CD4-positive, alpha-beta T cell treated with Interleukin-21 for 1 hour (primary cell): ENCODE measurements at regions not wholly inside any gene's neighbourhood (a gene's known extent, or its start where the extent isn't known, plus 50 kb on each side); places are given as distances from the start of the nearest gene placed in this dataset.
"Not testable (repeated sequence)": the region's sequence is repeated elsewhere in the genome, so short reads cannot be mapped to it uniquely, and the experiment has no call there.

Experiments
- DNase-seq: peaks from one replicate; pipeline ENCODE4 v3.0.0-alpha.2; 2020

DNA sequence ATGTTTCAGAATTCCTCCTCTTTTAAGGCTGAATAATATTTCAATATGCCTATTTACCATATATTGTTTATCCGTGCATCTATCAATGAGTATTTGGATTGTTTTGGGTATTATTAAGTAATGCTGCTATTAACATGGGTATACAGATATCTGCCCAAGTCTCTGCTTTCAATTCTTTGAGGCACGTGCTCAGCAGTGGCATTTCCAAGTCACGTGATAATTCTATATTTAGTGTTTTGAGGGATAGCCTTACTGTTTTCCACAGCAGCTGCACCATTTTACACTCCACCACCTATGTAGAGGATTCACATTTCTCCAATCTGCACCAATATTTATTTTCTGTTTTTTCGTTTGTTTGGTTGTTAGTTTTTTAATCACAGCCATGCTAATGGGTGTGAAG is 636.8 kb upstream of the ANKRD30A start:
- no peak for DNase-seq

DNA sequence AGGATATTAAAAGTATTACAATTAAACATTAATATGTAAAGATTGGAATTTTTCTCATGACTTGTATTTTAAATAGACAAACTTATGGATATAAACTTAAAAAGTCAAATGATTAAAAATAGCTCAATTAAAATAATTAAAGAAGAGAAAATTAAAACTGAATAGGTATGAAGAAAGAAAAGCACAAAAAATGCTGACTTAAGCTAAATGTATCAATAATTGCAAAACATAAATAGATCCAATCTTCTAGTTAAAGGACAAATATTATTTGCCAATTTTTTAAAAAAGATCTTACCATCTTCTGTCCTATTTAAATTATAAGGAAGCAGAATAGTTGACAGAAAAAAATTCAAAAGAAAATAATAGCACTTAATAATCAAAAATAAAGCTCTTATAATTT is 646.3 kb upstream of the ANKRD30A start:
- no peak for DNase-seq

DNA sequence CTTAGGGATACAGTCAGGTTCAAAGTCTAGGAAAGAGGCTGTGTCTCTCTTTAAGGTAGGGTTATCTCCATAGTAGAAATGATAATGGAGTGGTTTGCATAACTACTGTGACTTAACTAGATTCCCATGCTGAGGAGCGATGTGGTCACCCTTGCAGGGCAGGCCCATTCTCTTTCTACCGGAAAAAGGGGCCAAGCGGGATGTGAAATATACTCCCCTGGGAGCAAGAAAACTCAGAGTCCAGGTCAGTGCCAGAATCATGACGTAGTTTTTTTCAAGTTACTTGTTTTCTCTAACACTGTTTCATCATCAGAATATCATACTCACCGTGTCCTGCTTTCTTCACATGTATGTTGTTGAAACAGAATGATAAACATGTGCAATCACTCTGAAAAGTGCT is 649.0 kb upstream of the ANKRD30A start:
- DNase-seq = no peak

DNA sequence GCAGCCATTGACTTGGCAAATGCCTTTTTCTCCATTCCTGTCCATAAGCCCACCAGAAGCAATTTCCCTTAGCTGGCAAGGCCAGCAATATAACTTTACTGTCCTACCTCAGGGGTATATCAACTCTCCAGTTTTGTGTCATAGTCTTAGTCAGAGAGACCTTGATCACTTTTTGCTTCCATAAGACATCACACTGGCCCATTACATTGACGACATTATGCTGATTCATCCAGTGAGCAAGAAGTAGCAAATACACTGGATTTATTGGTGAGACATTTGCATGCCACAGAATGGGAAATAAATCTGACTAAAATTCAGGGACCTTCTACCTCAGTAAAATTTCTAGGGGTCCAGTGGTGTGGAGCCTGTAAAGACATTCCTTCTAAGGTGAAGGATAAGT is 649.7 kb upstream of the ANKRD30A start:
- DNase-seq = no peak

DNA sequence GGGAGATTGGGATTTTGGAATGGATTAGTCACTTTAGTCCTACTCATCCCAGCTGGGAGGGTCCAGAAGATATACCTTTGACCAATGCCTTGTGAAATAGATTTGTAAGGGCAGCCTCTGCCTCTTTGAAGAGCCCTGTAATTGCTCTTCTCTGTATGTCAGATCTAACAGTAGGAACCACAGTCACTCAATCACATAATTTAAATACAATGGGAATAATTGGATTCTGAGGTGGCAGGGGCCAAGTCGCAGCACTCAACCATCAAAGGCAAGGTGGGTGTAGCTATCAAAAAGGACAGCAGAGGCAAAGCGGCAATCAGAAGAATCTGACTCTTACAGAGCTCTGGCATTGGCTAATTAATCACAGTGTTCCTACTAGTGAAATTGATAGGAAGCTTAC is 650.9 kb upstream of the ANKRD30A start:
- no peak for DNase-seq

DNA sequence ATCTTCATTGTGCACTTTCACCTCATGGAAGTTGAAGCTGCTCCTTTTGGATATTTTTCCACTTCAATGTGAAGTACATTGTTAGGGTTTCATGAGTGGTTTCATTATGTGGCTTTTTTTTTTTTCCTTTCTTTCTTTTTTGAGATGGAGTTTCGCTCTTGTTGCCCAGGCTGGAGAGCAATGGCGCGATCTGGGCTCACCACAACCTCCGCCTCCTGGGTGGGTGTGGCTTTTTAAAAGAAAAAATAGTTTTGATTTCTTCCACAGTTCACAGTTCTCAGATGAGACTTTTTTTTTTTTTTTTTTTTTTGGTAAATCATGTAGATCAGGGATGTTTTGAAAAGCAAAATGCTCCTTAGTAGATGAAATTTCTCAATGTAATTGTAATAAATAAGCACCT is 652.3 kb upstream of the ANKRD30A start:
- DNase-seq = no peak

DNA sequence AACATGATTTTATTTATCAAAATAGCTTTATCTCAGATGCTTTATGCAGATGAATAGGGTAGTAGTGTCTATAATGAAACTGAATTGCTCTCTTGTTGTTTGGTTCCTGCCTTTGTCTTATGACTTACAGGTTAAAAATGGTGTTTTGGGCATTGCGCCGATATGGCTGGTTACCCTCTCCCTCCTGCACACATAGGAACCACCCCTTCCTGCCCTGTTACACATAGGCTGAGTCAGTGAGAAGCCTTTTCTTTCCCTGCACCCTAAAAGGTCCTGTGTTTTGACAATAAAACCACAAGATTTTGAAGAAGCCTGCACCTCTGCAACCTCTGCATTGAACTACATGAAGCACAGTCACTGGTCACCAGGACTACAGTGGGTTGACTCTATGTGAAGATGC is 655.8 kb upstream of the ANKRD30A start:
- DNase-seq = no peak

DNA sequence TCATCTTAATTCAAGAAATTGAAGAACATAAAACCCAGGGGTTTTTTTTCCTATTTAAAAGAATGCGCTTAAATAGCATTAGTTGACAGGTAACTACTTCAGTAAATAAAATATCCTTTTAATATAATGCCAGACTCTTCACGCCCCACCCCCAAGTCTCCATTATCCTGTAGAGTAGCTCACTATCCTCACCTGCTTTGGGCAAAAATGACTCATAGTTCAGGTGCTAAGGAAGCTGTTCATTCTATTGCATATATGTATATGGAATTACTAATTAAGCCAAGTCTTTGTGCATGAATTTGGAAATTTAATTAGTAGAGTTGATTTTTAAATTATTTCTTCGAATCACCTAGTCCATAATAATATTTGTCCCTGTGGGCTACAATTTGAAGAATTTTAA is 656.8 kb upstream of the ANKRD30A start:
- DNase-seq = no peak

DNA sequence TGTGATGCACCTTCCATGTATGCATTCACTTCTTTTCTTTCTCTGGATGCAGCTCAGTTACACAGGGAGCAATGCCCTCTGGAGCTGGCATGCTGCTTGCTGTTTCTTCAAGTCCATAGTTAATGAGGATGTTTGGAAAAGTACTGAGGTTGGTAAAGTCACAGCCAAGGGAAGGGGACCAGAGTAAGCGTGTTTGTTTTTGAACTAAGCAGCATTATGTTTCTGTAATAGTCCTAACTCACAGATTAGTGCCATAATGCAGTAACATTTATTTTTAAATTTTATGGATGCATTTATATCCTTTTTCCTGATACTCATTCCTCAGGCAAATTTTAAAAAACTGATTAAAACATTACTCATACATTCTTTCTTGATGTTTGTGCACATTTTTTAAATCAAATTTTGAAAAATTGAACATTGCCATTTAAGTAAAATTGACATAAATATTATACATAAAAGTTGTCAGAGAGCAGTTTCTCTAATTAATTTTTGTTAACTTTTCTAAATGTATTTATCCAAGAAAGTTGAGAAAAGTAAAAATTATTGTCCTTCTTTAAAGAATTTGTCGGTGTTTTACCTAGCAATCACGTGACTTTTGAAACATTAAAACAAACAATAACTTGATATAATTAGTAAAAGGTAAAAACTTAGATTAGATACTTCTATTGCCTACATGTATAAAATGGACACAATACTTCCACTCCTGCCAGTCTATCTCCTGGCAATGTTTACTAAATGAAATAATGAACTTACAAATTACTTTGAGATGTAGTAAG is 659.6 kb upstream of the ANKRD30A start:
- DNase-seq = no peak

DNA sequence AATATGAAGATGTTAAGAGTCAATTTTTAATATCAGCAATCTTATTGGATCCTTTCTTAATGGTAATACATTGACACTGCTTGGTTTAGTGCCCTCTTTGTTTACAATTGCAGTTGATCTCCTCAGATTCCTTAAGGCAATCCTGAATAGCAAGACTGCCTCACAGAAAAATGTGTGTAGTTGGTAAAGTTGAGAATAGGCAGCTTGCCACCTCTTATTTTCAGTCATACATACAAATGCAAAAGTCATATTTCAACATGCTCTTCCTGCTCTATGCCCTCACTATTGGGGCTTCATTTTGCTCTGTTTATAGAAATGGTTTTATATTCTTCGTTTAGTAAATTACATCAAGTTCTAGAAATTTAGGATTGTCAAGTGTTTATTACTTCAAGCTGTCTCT is 661.1 kb upstream of the ANKRD30A start:
- DNase-seq = no peak

DNA sequence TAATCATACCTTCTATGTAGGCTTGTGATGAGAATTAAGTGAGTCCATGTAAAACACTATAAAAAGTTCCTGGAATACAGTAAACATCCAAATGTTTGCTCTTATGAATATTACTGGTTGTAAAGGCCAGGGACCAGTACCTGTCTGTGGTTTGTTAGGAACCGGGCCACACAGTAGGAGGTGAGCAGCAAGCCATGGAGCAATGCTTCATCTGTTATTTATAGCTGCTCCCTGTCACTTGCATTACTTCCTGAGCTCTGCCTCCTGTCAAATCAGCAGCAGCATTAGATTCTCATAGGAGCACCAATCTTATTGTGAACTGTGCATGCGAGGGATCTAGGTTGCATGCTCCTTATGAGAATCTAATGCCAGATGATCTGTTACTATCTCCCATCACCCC is 662.0 kb upstream of the ANKRD30A start:
- no peak for DNase-seq

DNA sequence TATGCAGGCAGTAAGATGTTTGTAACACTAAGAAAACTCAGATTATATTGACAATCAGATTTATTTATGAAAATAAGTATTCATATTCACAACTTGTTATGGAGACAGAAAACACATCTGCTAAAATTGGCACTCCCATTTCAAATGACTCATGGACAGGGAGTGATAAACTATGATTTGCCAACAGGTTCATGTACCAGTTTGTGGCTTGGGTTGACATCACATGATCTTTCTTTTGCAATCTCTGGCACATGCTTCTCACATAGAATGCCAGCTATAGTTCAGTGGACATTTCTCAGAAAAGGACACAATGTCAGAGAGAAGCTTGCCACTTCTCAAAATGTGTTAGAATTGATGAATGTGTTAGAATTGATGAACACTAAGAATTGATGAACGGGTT is 663.2 kb upstream of the ANKRD30A start:
- no peak for DNase-seq

DNA sequence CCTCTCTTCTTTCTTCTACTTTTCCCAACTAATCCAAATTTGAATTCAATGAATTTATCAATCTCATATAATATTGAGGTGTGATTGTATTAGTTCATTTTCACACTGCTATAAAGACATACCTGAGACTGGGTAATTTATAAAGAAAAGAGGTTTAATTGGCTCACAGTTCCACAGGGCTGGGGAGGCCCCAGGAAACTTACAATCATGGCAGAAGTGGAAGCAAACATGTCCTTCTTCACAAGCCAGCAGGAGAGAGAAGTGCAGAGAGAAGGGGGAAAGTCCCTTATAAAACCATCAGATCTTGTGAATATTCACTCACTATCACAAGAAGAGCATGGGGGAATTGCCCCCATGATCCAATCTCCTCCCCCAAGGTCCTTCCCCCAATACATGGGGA is 667.0 kb upstream of the ANKRD30A start:
- DNase-seq = not testable (repeated sequence)

DNA sequence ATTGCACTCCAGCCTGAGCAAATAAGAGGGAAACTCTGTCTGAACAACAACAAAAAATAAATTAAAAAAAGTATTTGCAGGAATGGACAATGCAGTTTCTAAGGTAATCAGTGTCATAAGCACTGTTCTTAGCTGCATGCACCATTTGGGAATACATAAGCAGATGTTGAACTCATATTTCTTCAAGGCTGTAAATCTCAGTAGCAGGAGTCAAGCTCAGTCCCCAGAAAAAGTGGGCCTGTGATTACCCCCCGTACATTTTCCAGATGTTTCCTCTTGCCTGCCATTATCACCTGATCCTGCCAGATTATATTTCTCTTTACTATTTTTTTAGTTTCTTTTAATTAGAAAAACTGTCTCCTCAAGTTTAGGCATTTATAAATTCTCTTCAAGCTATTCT is 667.6 kb upstream of the ANKRD30A start:
- no peak for DNase-seq

DNA sequence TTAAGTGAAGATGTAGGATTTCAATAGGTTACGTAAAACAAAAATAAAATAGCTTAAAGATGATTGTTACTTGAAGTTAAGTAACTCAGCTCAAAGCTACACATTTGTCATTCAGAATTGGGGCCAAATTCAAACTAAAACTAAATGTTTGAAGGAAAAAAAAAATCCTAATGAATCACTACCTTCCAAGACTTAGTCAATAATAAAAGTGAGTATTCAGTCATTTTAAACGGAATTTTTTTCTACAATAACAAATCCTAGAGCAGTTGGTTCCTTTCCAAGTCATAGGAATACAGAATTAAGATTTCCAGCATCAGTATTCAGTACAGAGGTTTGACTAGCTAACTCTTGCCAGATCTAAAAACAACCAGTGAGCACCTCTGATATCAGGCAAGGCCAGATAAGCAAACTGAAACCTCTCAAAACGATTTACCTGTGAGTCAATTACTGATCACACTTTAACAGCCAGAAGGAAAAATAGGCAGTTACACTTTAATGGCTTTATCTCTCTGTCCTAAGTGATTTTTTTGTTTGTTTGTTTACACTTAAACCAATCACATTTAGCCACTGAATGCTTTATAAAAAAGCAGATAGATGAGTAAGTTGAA is 669.8 kb upstream of the ANKRD30A start:
- DNase-seq = no peak

DNA sequence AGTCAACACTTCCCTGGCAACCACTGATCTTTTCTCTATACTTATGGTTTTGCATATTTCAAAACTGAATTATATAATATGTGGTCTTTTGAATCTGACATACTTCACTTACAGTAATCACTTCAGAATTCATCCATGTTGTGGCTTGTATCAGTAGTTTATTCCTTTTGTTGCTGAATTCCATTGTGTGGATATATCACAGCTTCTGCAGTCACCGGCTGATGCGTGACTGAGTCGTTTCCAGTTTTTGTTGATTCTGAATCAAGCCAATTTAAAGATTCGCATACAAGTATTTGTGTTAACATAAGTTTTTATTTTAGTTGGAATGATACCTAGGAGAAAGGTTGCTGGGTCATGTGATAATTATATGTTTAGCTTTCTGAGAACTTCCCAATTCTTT is 672.5 kb upstream of the ANKRD30A start:
- no peak for DNase-seq

DNA sequence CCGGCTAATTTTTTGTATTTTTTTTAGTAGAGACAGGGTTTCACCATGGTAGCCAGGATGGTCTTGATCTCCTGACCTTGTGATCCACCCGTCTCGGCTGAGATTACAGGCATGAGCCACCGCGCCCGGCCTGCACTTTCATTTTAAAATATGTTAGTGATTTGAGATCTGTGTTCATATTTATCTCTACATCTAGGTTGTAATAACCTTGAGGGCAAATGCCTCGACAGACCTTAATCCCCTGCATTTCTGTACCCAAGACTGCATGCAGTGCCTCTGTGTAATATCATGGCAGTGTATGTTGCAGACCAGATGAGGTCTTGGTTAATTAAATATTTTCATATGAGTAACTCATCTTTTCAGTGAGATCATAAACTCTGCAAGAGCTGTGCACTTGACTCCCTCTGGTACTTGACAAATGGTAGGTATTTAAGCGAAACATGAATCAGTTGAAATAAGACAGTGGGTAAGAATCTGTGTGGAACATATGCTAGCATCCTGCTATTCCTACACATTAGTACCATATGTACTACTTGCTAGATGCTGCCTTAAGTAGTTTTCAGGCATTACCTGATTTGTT is 673.9 kb upstream of the ANKRD30A start:
- no peak for DNase-seq

DNA sequence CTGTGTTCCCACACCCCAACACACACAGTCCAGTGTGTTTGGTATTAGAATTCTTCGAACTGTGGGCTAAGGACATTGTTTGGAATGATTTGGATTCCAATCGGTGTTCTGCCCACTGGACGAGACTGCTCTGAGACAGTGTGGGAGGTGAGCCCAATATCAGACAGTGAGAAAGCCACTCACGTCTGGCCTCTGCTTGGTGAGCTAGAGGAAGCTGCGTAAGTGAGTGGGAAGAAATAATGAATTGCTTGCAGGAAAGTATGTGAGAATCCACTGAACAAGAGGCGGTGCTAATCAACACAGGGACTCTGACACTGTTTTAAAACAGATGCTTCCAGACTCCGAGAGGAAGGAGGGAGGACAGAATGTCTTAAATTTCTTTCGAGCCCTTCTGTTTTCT is 675.0 kb upstream of the ANKRD30A start:
- no peak for DNase-seq

DNA sequence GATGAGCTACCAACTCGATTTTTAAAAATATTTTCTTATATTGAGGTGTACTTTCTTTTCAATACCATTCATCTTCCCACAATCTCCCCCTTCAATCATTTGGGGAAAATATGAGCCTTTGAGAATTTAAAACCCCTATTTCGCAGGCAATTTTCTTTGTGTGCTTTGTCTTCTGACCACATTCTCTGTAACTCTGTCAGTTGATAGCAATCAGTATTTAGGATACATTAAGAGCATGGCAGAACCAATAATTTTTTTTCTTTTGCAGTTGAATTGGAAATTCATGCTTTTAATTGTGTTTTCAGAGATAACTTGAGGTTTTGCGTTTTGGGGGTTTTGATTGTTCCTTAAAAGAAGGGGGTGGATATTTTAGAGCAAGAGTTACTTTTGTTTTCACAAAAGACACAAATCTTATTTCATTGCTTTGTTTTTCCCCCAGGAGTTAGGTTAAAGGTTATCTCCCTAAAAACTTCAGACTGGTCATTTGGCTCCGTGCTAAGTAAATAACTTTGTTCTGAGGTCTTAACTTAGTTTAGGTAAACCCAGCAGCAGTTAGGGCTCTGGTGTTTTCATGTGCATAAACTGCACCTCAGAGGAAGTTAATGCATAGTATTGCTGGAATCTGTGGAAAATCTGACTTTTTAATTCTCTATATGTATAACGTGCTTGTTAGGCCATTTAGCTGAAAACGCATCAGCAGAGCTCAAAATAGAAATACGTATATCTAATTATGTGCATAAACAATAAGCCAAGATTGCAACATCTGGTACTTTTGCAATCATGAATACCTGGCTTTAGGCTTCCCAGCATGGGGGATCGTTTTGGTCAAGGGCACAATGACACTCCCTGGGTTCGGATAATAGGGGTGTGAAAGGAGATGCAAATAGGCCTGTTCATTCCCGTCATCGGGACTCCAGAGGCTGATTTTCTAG is 676.4 kb upstream of the ANKRD30A start:
- no peak for DNase-seq

DNA sequence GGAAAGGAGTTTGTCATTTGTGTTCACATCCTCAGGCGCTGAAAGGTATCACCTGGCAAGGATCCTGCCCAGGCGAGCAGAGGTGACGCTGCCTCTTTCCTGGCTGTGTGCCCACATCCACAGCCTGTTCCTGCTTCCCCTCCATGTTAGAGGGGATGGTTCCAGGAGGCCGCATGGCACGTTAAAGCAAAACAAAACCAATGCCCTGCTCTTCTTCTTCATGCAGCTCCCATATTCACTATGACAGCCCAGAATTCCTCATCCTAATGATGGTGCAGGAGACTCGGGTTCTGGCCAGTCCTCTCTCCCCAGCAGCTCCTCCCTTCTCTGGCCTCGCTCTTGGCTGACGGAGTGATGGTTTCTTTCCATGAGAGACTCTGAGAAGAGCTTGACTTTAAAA is 678.5 kb upstream of the ANKRD30A start:
- DNase-seq = no peak

DNA sequence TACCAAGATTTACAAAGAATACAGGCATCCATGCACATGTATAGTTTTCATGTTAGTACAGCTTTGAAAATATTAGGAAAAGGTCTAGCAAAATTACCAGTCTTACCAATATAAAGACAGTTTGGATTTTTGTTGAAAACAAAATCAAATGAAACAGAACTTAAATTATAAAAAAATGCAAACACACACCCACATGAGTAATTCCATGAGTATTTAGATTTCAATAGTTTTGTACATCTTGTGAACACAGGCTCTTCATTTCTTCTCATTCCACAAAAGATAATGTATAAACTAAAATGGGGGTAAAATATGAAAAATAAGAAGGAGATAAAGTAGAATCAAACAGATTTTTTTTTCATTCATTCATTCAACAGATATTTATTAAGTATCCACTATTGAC is 682.2 kb upstream of the ANKRD30A start:
- DNase-seq = no peak

DNA sequence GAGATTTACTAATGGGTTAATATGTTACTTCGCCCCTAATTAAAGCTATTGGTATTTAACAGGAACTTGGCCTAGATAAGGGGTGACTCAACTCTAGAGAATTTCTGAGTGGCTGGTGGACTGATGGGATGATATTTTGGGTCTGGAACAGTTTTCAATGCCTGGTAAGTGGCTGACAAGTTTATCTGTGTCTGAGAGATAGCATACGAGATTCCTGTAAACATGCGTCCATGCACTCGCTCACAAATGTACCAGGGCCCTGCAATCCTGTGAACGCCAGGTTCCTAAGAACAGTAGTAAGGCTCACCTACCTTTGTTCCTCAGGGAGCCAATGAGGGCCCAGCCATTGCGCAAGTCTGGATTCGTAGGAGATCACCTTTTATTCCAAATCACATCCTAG is 683.8 kb upstream of the ANKRD30A start:
- no peak for DNase-seq

DNA sequence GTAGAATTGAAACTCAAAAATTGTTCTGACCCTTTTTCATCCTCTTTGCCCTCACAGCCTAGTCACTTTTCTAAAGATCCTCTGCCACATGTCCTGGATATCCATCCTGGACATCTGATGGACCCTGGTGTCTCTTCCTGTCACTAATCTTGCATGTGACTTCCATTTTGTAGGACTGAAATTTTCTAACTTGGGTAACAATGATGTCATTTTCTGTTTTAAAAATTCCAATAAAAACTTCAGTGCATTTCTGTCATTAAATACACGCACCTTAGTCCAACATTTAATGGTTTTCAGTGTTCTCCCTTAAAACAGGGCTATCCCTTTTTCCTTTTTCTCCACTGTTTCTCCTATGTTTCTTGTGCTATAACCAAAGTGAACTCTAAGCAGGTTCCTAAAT is 684.9 kb upstream of the ANKRD30A start:
- DNase-seq = no peak

DNA sequence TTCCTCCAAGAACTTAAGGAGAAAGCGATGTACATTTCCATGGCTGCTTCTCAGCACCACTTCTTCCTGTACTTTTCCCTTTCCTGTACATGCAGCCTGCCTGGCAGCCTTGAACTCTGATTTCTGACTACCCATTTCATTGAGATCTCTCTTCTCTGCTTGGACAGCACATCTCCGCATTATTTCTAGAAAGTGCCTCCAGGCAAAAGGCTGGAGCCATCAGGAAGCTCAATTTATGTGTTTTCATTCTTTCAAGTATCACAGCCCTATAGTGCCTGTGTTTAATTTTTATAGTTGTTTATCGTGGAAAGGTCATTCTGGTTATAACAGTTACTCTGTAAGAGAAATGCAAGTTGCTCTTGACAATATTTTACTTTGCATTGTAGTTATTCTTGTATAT is 688.0 kb upstream of the ANKRD30A start:
- DNase-seq = no peak
